ENCODE measurements at regions not wholly inside any gene's neighbourhood (a gene's known extent, or its start where the extent isn't known, plus 50 kb on each side); places are given as distances from the start of the nearest gene placed in this dataset.

GRCh38 chr15:35834866-35835265, 288.9 kb upstream of the DPH6 start:
- TF ChIP-seq CTCF (IDR thresholded peaks at IDR 0.05 in 2 of 3, conservative IDR thresholded peaks at IDR 0.05 in 1 of 3; ENCODE audit: insufficient read depth in 2 of 3, low read depth in 1 of 3, low read length in 3 of 3) (no peak), SREBF1 (IDR thresholded peaks at IDR 0.05; ENCODE audit: borderline replicate concordance, low read depth, low read length) (no peak)
